GM13977 (cell line): ENCODE measurements at regions not wholly inside any gene's neighbourhood (a gene's known extent, or its start where the extent isn't known, plus 50 kb on each side); places are given as distances from the start of the nearest gene placed in this dataset.

Experiments
- DNase-seq: peaks from one replicate; pipeline ENCODE4 v3.0.0; 2012; ENCODE audit warnings: low spot score
- in situ Hi-C: fragments of 300-500 bp; cut with MboI; formaldehyde crosslinking; loops from one replicate; pipeline ENCODE4 v1.12.0; 2022; ENCODE audit warnings: low sequenced_read_pairs, low pct_unique_long_range_greater_than_20kb, mixed read lengths, inconsistent platforms; ENCODE audit not compliant: unreplicated experiment
- TF ChIP-seq, protein P1 (sequence below): IDR thresholded peaks from 2 replicates; pipeline ENCODE4 v1.5.1; 2012; ENCODE audit warnings: mild to moderate bottlenecking, control low read depth; ENCODE audit not compliant: insufficient read depth; ENCODE audit errors: extremely low read depth, missing control alignments

DNA sequence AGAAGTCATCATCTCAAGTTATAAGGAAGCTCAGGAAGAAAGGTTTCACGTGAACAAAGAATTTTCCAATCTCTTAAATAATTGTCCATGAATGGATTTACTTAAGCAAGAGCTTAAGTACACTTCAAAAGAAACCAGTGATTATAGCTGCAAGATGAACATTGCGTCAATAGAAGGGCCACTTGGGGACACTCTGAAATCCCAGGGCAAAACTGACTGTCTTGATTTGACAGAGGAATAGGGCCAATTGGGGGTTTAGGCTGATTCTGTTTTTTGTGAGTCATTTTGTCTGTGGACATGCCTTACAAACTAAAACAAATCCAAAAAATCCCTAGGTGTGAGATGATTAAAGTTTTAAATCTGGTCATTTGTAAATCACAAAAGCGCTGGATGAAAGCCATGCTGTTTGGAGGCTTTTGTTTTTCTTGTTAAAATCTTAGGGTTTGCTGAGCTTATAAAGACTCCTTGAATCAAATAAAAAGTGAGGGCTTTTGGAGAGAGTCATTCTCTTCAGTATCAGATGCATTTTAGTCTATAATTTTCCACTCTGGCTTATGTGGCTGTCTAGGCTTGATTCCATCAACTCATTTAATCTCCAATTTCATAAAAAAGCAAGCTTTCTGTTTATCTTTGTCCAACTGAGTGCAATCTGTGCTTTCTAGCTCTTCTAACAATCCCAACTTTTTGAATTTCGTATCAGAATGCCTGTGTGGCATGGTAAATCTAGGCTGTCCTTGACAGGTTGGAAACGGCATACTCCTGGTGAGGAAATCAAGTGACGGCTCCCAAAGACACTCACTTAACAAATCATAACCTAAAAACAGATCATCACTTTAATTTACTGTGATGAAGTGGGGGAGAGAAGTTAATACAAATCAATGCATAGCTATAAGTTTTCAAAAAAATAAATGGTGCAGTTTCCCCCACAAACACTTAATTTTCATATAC is 98.2 kb upstream of the SOX9 start:
- TF ChIP-seq, protein P1, sequence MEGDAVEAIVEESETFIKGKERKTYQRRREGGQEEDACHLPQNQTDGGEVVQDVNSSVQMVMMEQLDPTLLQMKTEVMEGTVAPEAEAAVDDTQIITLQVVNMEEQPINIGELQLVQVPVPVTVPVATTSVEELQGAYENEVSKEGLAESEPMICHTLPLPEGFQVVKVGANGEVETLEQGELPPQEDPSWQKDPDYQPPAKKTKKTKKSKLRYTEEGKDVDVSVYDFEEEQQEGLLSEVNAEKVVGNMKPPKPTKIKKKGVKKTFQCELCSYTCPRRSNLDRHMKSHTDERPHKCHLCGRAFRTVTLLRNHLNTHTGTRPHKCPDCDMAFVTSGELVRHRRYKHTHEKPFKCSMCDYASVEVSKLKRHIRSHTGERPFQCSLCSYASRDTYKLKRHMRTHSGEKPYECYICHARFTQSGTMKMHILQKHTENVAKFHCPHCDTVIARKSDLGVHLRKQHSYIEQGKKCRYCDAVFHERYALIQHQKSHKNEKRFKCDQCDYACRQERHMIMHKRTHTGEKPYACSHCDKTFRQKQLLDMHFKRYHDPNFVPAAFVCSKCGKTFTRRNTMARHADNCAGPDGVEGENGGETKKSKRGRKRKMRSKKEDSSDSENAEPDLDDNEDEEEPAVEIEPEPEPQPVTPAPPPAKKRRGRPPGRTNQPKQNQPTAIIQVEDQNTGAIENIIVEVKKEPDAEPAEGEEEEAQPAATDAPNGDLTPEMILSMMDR: no peak
- in situ Hi-C loops: no loop called here
- DNase-seq: no peak

GRCh38 chr17:72024457-72024856 is 96.4 kb upstream of the SOX9 start:
- in situ Hi-C loops: no loop called here
- TF ChIP-seq, protein P1: no peak
- no peak for DNase-seq

GRCh38 chr17:72025113-72025512 is 95.7 kb upstream of the SOX9 start:
- TF ChIP-seq, protein P1: no peak
- in situ Hi-C loops: no loop called here
- no peak for DNase-seq

DNA sequence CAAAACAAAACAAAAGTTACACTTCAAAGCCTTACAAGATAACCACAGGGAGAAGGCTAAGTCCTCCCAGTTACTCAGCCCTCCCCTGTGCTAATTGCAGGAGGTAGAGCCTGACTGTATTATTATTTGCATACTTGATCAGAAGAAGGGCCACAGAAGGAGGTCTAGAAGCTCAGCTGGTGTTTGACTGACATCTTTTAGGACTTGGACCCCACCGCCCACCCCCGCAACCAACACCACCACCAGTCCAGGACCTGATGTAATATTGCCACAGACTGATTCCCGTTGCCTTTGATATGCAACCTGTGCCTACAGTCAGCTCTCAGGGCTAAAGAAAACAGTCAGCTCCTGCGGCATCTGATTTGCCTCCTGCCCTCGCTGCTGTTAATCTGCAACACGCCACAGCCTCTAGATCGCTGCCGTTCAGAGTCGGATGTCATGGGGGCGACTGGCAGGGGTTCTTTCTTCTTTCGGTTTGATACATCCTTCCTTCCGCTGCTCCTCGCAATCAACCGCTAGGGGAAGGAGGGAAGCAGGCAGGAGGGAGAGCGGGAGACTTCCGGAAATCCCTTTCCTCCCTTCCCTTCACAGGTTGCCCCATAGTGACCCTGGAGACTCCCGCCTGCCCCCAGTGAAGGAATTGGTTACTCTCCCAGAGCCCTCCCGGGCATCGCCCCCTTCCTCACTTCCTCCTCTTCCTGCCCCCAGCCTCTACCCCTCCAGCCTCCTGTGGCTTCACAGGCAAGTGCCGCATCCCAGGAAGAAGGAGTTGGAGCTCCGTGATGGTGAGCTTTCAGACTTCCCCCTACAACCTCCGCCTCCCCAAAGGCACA is 90.5 kb upstream of the SOX9 start:
- peak; percentile 44 for DNase-seq
- in situ Hi-C loops: no loop called here
- TF ChIP-seq, protein P1: peak; percentile 2

GRCh38 chr17:72031219-72031884 is 89.5 kb upstream of the SOX9 start:
- TF ChIP-seq, protein P1: no peak
- in situ Hi-C loops: no loop called here
- DNase-seq: no peak

DNA sequence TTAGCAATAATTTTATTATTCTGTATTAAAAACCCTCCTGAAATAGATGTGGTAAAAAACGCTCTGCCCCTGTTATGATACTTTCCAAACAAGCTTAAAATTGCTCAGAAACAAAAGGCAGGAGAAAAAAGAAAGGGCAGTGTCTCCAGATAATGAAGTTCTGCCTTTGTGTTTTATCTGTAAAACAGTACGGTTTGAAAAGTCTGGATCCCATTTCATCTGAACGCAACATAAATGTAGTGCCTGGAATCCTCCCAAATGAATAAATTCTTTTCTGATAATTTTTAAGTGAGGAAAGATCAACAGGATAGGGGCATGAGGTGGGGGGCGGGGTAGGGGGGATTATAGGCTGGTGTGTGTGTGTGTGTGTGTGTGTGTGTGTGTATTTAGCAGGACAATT is 87.5 kb upstream of the SOX9 start:
- in situ Hi-C loops: no loop called here
- DNase-seq: no peak
- TF ChIP-seq, protein P1: no peak
